ENCODE measurements at regions not wholly inside any gene's neighbourhood (a gene's known extent, or its start where the extent isn't known, plus 50 kb on each side); places are given as distances from the start of the nearest gene placed in this dataset.
"Not testable (repeated sequence)": the region's sequence is repeated elsewhere in the genome, so short reads cannot be mapped to it uniquely, and the experiment has no call there.

DNA sequence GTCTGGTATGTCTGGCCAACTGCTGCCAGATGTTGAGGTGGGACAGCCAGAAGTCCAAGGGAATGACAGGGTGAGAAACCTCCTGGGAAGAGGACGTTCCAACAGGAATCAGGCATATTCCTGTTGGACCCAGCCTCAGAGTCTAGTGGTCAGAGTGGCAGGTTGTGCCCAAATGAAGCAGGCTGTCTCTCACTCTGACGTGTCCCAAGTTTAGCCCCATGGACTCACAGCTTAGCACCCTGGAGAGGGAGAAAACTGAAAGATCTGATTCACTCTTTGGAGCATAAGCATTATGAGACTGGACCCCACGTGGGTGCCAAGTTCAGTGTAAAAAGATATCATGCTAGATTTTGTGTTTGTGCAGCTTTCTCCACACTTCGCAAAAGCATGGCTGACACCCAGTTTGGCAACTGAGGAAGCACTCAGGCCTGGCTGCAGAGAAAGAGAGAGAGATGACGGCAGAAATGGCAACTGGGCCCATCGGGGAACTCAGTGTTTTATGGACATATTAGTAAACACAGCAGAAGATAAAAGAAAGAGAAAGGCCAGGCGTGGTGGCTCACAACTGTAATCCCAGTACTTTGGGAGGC is 88.2 kb upstream of the LMCD1 start:
- no peak for DNase-seq (ENCODE audit: low spot score)

DNA sequence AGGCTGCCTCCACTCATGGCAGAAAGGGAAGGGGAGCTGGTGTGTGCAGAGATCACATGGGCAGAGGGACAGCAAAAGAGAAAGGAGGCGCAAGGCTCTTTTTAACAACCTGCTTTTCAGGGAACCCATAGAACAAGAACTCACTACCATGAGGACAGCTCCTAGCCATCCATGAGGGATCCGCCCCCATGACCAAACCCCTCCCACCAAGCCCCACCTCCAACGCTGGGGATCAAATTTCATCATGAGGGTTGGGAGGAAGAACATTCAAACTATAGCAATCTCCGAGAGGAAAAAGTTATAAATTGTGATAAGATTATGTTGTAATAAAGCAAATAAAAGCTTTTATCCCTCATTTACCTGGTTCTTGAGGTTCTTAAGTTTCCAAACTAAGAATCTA is 84.7 kb upstream of the LMCD1 start:
- no peak for DNase-seq (ENCODE audit: low spot score)

DNA sequence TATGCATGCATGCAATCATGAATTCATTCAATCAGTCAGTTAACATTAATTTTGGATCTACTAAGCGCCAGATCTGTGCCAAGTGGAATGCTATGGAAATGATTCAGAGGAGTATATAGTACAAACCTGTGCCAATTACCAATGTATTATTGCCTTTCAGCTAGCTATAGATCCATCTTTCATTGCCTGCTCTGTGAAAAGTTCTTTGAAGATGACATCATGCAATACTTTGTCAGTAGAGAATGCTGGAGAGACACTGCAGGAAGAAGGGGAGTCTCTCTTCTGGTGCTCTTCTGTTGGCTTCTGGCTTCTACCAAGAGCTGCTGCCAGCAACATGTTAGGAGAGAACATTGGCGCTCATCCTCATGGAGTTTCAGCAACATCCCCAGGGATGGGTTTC is 81.0 kb upstream of the LMCD1 start:
- no peak for DNase-seq (ENCODE audit: low spot score)

GRCh38 chr3:8421267-8421666 is 80.4 kb upstream of the LMCD1 start:
- no peak for DNase-seq (ENCODE audit: low spot score)

GRCh38 chr3:8421711-8422110 is 79.9 kb upstream of the LMCD1 start:
- DNase-seq (ENCODE audit: low spot score), result no peak

DNA sequence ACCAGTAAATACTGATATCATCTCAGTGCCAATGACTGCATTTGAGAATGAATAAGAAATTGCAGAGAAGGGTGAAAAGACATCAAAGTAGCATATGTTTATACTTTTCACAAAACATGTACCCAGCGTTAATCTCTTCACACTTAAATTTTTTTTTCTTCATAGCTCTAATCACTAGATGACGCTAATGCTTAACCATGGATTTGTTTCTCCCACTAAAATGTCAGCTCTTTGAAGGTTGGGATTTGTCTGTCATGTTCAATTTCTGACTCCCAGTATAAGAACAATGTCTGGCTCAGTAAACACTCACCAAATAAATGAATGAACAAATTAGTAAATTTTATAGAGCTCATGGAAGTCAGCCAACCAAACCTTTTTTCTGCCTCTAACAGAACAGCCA is 78.3 kb upstream of the LMCD1 start:
- DNase-seq (ENCODE audit: low spot score), result no peak

DNA sequence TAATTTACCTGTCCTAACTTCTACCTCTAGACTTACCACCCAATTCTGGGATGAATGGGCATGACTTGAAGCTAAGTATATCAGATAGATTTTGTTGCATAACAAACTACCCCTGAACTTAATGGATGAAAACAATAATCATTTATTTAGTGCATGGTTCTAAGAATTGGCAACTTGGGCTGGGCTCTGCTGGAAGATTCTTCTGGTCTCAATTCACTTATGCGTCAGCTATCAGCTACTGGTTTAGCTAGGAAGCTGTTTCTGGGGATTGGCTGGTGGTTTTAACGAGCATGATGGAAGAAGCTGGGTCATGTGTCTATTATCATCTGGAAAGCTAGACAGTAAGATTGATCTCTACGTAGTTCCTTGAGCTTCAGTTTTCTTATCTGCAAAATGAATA is 77.3 kb upstream of the LMCD1 start:
- DNase-seq (ENCODE audit: low spot score), result no peak

DNA sequence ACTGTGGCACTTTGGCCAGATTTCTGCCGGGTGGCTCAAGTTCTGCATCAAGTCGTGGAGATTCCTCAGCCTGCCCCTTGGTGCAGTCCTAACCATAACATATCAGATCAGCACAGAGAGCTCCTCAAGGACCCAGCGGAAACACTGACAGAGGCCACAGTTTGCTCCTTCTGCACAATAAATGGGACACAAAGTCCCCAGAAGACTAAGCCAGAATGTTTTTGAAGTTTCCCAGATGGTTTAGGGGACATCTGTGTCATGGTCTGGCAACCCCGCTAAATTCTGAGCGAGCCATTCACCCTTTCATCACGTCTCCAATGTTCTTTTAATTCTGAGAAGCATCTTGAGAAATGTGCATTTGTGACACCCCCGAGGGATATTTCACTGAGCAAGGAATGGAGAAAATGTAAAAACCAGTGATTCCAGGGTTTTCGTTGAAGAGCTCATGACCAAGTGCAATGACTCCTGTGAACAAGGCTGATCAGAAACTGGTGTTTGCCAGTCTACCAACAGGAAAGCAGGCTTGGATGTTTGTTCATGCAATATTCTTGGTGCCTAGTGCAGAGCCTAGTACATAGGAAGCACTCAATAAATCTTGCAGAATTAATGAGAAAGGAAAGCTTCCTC is 64.8 kb upstream of the LMCD1 start:
- no peak for DNase-seq (ENCODE audit: low spot score)

DNA sequence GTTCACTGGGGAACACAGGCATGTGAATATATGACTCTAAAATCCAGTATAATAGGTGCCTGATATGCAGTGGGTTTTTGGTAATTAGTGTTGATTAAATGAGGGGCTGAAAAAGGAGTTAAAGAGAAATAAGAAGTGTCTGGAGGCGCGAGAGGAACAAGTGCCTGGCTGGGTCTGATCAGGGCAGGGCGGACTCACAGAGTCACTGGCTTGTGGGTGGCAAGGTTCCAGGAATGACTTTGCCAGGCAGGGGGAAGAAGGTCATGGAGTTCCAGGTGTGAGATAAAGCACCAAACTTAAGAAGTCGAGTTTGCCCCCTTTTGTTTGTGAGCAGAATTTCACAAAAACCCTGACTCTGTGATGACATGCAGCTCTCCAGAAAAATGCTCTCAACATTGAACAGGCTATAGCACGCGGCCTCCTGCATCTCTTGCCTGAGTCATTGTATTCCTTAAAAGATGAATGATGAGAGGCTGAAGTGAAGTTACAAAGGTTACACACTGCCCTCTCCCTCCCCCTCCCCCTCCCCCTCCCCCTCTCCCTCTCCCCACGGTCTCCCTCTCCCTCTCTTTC is 63.0 kb upstream of the LMCD1 start:
- no peak for DNase-seq (ENCODE audit: low spot score)

DNA sequence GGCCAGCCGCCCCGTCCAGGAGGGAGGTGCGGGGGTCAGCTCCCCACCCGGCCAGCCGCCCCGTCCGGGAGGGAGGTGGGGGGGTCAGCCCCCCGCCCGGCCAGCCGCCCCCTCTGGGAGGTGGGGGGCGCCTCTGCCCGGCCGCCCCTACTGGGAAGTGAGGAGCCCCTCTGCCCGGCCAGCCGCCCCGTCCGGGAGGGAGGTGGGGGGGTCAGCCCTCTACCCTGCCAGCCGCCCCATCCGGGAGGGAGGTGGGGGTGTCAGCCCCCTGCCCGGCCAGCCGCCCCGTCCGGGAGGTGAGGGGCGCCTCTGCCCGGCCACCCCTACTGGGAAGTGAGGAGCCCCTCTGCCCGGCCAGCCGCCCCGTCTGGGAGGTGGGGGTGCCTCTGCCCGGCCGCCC is 61.5 kb upstream of the LMCD1 start:
- DNase-seq (ENCODE audit: low spot score), result not testable (repeated sequence)

- peak; percentile 78 for DNase-seq (ENCODE audit: low spot score)
Measured at GRCh38 chr3:8441969-8442559, 59.6 kb upstream of the LMCD1 start.

GRCh38 chr3:8442993-8443650 is 58.5 kb upstream of the LMCD1 start:
- DNase-seq (ENCODE audit: low spot score), result no peak

DNA sequence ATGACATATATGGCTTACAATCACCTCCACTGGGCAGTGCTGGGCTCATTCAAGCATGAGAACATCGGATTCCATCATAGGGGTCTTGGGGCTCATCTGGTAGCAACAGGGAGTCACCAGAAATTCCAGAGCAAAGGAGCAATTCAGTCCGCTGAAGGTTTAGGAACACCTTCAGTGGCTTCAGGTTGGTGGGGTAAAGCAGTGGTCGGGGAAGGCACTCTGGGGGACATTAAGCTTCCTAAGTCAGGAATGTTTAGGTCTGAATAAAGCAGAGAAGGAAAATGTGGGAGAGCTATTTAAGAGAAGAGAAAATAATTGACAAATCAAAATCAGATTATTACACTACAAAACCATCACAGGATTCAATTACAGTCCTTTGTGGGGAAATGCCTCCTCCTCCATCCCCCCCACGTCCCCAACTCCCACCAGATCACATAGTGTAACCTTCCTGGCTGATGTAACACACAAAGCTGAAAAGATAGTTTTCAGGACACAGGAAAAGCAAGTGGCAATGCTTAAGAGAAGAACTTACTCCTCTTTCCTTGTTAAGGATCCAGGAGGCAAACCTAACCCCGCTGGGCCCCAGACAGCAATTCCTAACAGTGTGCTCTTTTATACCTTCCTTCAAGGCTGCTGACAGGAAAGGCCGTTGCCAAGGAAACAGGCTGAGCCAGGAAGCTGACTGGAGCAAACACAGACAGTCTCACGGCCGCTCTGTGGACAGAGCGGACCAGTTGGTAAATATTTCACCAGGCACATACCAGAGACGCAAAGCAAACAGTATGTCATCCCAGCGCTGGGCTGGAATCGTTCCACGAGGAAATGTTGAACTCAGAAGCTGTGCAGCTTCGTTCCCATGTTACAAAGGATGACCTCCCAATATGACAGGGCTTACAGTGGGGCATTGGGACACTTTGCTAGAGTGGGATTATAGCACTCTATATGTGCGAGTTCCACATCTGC is 57.5 kb upstream of the LMCD1 start:
- DNase-seq (ENCODE audit: low spot score), result peak; percentile 84

GRCh38 chr3:8444883-8445282 is 56.7 kb upstream of the LMCD1 start:
- DNase-seq (ENCODE audit: low spot score), result no peak

- no peak for DNase-seq (ENCODE audit: low spot score)
Measured at GRCh38 chr3:8445861-8446260, 55.8 kb upstream of the LMCD1 start.

- DNase-seq (ENCODE audit: low spot score), result no peak
Measured at GRCh38 chr3:8446845-8447244, 54.8 kb upstream of the LMCD1 start.

DNA sequence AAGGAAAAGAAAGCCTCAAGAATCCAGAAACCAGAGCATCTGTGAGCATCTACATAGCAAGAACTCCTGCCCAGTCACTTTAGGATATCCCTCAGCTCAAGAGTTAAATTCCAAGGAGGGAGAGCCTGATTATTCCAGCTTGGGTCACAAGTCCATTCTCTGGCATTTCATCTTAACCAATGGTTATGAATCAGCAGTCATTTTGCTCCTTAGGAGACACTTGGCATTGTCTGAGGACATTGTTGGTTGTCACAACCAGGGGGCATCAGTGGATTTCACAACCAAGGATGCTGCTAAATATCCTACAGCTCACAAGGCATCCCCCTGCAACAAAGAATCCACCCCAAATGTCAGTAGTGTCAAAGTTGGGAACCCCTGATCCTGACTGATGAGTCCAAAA is 51.0 kb upstream of the LMCD1 start:
- no peak for DNase-seq (ENCODE audit: low spot score)

GRCh38 chr3:8451696-8452095 is 49.9 kb upstream of the LMCD1 start:
- DNase-seq (ENCODE audit: low spot score), result no peak

Data from SK-N-DZ (cell line).